CD14-positive monocyte (primary cell): ENCODE measurements at regions not wholly inside any gene's neighbourhood (a gene's known extent, or its start where the extent isn't known, plus 50 kb on each side); places are given as distances from the start of the nearest gene placed in this dataset.

ENCODE experiments used
- DNase-seq, 3 donors: peaks; one replicate each; pipeline ENCODE4 v3.0.0-alpha.2; 2011 to 2022
- H2AFZ ChIP-seq: 2 replicates; pipeline ENCODE4 v1.6.0; 2012; ENCODE audit warnings: mild to moderate bottlenecking, low read depth, low read length, inconsistent platforms; ENCODE audit not compliant: insufficient read depth, poor library complexity, severe bottlenecking
- H3K27ac ChIP-seq, 2 donors: 1 replicate in 1 of 2; 2 replicates in 1 of 2; pipeline ENCODE4 v1.5.1; 2012 to 2013; ENCODE audit warnings: low read length in 2 of 2, control low read depth in 1 of 2, inconsistent platforms in 1 of 2, low read depth in 1 of 2, mild to moderate bottlenecking in 1 of 2
- H3K27me3 ChIP-seq, 2 donors: one replicate each; pipeline versions ENCODE4 v1.6.0 to v1.6.1; 2011 to 2013; ENCODE audit warnings: low read length in 2 of 2; ENCODE audit not compliant: control insufficient read depth in 2 of 2, insufficient read depth in 2 of 2
- H3K36me3 ChIP-seq, 2 donors: replicated peaks in 1 of 2; 1 replicate in 1 of 2; 2 replicates in 1 of 2; pipeline versions ENCODE4 v1.5.1 to v1.6.1; 2012 to 2013; ENCODE audit warnings: low read length in 2 of 2, control low read depth in 1 of 2, inconsistent platforms in 1 of 2, mild to moderate bottlenecking in 1 of 2; ENCODE audit not compliant: insufficient read depth in 2 of 2, control insufficient read depth in 1 of 2
- H3K4me1 ChIP-seq, 2 donors: 1 replicate in 1 of 2; 2 replicates in 1 of 2; pipeline versions ENCODE4 v1.5.1 to v1.6.1; 2012 to 2013; ENCODE audit warnings: low read length in 2 of 2, control low read depth in 1 of 2, inconsistent platforms in 1 of 2, mild to moderate bottlenecking in 1 of 2, moderate library complexity in 1 of 2; ENCODE audit not compliant: insufficient read depth in 2 of 2, control insufficient read depth in 1 of 2
- H3K4me2 ChIP-seq: replicated peaks from 2 replicates; pipeline ENCODE3; 2012; ENCODE audit warnings: low read length, moderate library complexity, mild to moderate bottlenecking; ENCODE audit not compliant: poor library complexity, severe bottlenecking; ENCODE audit errors: extremely low read depth
- H3K4me3 ChIP-seq, 3 experiments: fragments of 200-600 bp in 1 of 3; sonication (generic) in 1 of 3; replicated peaks in 1 of 3; 1 replicate in 2 of 3; 2 replicates in 1 of 3; pipeline ENCODE4 v1.5.1; 2011 to 2013; ENCODE audit warnings: low read length in 3 of 3, mild to moderate bottlenecking in 3 of 3, control low read depth in 2 of 3, low read depth in 2 of 3, inconsistent platforms in 1 of 3, moderate library complexity in 1 of 3
- H3K79me2 ChIP-seq: 2 replicates; pipeline ENCODE4 v1.6.0; 2012; ENCODE audit warnings: mild to moderate bottlenecking, control low read depth, inconsistent platforms, low read length, moderate library complexity; ENCODE audit not compliant: insufficient read depth
- H3K9ac ChIP-seq: 2 replicates; pipeline ENCODE4 v1.6.0; 2017; ENCODE audit warnings: low read length, mild to moderate bottlenecking; ENCODE audit not compliant: insufficient read depth, poor library complexity, severe bottlenecking
- H3K9me3 ChIP-seq, 2 donors: replicated peaks in 1 of 2; 1 replicate in 1 of 2; 2 replicates in 1 of 2; pipeline versions ENCODE4 v1.5.1 to v1.6.1; 2012 to 2013; ENCODE audit warnings: low read length in 2 of 2, control low read depth in 1 of 2; ENCODE audit not compliant: control insufficient read depth in 1 of 2, insufficient read depth in 1 of 2
- H4K20me1 ChIP-seq: 2 replicates; pipeline ENCODE4 v1.6.0; 2012; ENCODE audit warnings: mild to moderate bottlenecking, low read length, control low read depth, moderate library complexity; ENCODE audit not compliant: insufficient read depth
- H3K27ac Mint-ChIP-seq, 7 donors: one replicate each; pipeline ENCODE4 v1.8.0; 2020; ENCODE audit warnings: mild to moderate bottlenecking in 7 of 7, mixed read lengths in 7 of 7, moderate library complexity in 6 of 7, inconsistent platforms in 2 of 7
- H3K27me3 Mint-ChIP-seq, 3 donors: one replicate each; pipeline ENCODE4 v1.8.0; 2021 to 2022; ENCODE audit warnings: low read depth in 3 of 3, mild to moderate bottlenecking in 3 of 3, mixed read lengths in 3 of 3, moderate library complexity in 3 of 3, inconsistent platforms in 1 of 3
- H3K36me3 Mint-ChIP-seq, 2 donors: one replicate each; pipeline ENCODE4 v1.8.0; 2020; ENCODE audit warnings: mixed read lengths in 2 of 2, inconsistent platforms in 1 of 2, mild to moderate bottlenecking in 1 of 2
- H3K4me1 Mint-ChIP-seq: one replicate; pipeline ENCODE4 v1.8.0; 2020; ENCODE audit warnings: mild to moderate bottlenecking, mixed read lengths
- H3K4me3 Mint-ChIP-seq, 2 donors: one replicate each; pipeline ENCODE4 v1.8.0; 2020; ENCODE audit warnings: mild to moderate bottlenecking in 2 of 2, mixed read lengths in 2 of 2, moderate library complexity in 1 of 2
- H3K9me3 Mint-ChIP-seq, 7 donors: one replicate each; pipeline ENCODE4 v1.8.0; 2020 to 2022; ENCODE audit warnings: mixed read lengths in 7 of 7, mild to moderate bottlenecking in 6 of 7, moderate library complexity in 6 of 7, inconsistent platforms in 2 of 7
- WGBS: methylation state at CpG from one replicate; pipeline ENCODE4 v1.1.5; 2013; ENCODE audit warnings: missing lambda C conversion rate; ENCODE audit not compliant: insufficient coverage; 5-methylcytosine and 5-hydroxymethylcytosine counted together
- intact Hi-C, 2 donors: fragments of 100-400 bp; cut with micrococcal nuclease; formaldehyde crosslinking; loops; one replicate each; pipeline versions ENCODE4 v1.15.0 to v1.15.1; 2023
- TF ChIP-seq, protein P1 (sequence below): fragments of 200-600 bp; IDR thresholded peaks from one replicate; pipeline ENCODE4 v1.8.0; 2022; ENCODE audit warnings: antibody characterized with exemption, mild to moderate bottlenecking

DNA sequence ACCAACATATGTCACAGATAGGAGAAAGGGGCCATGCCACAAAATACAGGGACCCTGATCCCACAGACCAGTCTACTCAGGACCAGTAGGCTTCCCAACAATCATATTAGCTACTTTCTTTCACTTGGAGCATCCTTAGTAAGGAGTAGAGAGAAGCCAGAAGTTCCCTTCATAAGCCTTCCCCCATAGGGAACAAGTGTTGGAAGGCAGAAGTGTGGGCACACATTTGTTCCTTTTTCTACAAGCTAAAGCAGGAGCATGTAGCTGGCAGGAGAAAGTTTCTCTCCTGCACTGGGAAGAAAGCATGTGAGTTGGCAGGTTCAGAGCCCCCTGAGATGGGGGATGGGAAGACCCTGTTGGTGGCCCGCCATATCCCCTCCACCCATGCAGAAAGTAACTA is 165.4 kb downstream of the KCTD12 start:
- no CpG with 5 or more reads among the region's 1 CpG for WGBS
- no peaks in the 10 kb centered on the region for H3K36me3 ChIP-seq
- TF ChIP-seq, protein P1, sequence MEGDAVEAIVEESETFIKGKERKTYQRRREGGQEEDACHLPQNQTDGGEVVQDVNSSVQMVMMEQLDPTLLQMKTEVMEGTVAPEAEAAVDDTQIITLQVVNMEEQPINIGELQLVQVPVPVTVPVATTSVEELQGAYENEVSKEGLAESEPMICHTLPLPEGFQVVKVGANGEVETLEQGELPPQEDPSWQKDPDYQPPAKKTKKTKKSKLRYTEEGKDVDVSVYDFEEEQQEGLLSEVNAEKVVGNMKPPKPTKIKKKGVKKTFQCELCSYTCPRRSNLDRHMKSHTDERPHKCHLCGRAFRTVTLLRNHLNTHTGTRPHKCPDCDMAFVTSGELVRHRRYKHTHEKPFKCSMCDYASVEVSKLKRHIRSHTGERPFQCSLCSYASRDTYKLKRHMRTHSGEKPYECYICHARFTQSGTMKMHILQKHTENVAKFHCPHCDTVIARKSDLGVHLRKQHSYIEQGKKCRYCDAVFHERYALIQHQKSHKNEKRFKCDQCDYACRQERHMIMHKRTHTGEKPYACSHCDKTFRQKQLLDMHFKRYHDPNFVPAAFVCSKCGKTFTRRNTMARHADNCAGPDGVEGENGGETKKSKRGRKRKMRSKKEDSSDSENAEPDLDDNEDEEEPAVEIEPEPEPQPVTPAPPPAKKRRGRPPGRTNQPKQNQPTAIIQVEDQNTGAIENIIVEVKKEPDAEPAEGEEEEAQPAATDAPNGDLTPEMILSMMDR, result no peak
- peak overlapping the region; percentile 41 for H2AFZ ChIP-seq
- no peak overlapping the region for H3K4me2 ChIP-seq
- no peak overlapping the region for H3K9ac ChIP-seq
- H3K4me1 Mint-ChIP-seq, result peaks cover 24% of the 10 kb centered on the region
- H3K9me3 Mint-ChIP-seq, result peaks cover 0 to 5% (median 0%) of the 10 kb centered on the region in 7 donors
- peaks cover 49 to 56% of the 10 kb centered on the region in 2 donors for H3K4me1 ChIP-seq
- no peaks in the 10 kb centered on the region for H4K20me1 ChIP-seq
- intact Hi-C loops, result no loop called here
- no peaks in the 10 kb centered on the region for H3K27me3 Mint-ChIP-seq
- H3K27ac ChIP-seq, result peak overlapping the region; percentile 2 to 61
- H3K36me3 Mint-ChIP-seq, result no peaks in the 10 kb centered on the region
- H3K4me3 ChIP-seq, result no peak overlapping the region
- no peaks in the 10 kb centered on the region for H3K27me3 ChIP-seq
- H3K4me3 Mint-ChIP-seq, result no peak overlapping the region
- no peaks in the 10 kb centered on the region for H3K9me3 ChIP-seq
- H3K79me2 ChIP-seq, result no peaks in the 10 kb centered on the region
- DNase-seq, result peak in 2 of 3 donors; percentile 28 to 52
- H3K27ac Mint-ChIP-seq, result peak overlapping the region in 6 of 7 donors; percentile 37 to 68 (median 58)

DNA sequence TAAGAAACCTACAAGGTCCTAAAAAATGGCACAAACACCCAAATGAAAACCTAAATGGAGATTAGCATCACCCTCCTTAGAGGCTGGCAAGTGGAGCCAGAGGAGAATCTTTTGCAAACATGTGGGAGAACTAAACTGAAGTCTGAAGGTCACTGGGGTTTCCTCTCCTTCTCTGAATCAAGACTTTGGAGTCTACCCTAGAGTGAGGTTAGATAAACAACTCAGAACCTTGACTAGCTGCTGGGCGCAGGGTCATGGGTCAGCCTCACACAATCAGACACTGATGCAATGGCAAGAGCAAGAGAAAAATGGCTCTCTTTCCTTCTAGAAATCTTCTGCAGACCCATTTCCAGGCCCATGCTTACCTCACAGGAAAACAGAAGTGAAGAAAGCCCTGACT is 165.8 kb downstream of the KCTD12 start:
- Histone ChIP-seq H3K36me3 (no peaks in the 10 kb centered on the region), H3K27me3 (no peaks in the 10 kb centered on the region), H3K4me2 (no peak overlapping the region), H2AFZ (peak overlapping the region; percentile 41), H3K27ac (peak overlapping the region; percentile 4 to 61), H3K9ac (no peak overlapping the region), H3K79me2 (no peaks in the 10 kb centered on the region), H3K9me3 (no peaks in the 10 kb centered on the region), H3K4me3 (no peak overlapping the region), H4K20me1 (no peaks in the 10 kb centered on the region), H3K4me1 (peaks cover 49 to 56% of the 10 kb centered on the region in 2 donors)
- H3K4me1 Mint-ChIP-seq, result peaks cover 24% of the 10 kb centered on the region
- H3K36me3 Mint-ChIP-seq, result no peaks in the 10 kb centered on the region
- peak overlapping the region in 1 of 2 donors; percentile 15 for H3K4me3 Mint-ChIP-seq
- H3K9me3 Mint-ChIP-seq, result peaks cover 0 to 5% (median 0%) of the 10 kb centered on the region in 7 donors
- H3K27me3 Mint-ChIP-seq, result no peaks in the 10 kb centered on the region
- TF ChIP-seq, protein P1, result no peak
- H3K27ac Mint-ChIP-seq, result peak overlapping the region in 6 of 7 donors; percentile 37 to 68 (median 58)
- whole genome bisulfite sequencing, result no CpG with 5 or more reads among the region's 1 CpG
- DNase-seq, result no peak
- intact Hi-C loops, result no loop called here
